Left ventricle myocardium inferior (tissue), 1 donor: ENCODE measurements at regions not wholly inside any gene's neighbourhood (a gene's known extent, or its start where the extent isn't known, plus 50 kb on each side); places are given as distances from the start of the nearest gene placed in this dataset.
A peak's percentile ranks its signal among the peaks of the same experiment; 100 is the strongest.

Source experiments
- DNase-seq: peaks from one replicate; pipeline ENCODE4 v3.0.0-alpha.2; 2020
- H3K27ac ChIP-seq: fragments of 200-600 bp; replicated peaks from 2 replicates; pipeline ENCODE4 v1.8.0; 2021
- H3K27me3 ChIP-seq: fragments of 200-600 bp; 2 replicates; pipeline ENCODE4 v1.8.0; 2021; ENCODE audit warnings: low read depth
- H3K36me3 ChIP-seq: fragments of 200-600 bp; 2 replicates; pipeline ENCODE4 v1.8.0; 2021
- H3K4me1 ChIP-seq: fragments of 200-600 bp; 2 replicates; pipeline ENCODE4 v1.8.0; 2021
- H3K4me3 ChIP-seq: fragments of 200-600 bp; 2 replicates; pipeline ENCODE4 v1.8.0; 2021; ENCODE audit warnings: mild to moderate bottlenecking, moderate library complexity
- H3K9me3 ChIP-seq: fragments of 200-600 bp; replicated peaks from 2 replicates; pipeline ENCODE4 v1.8.0; 2021
- CTCF ChIP-seq: fragments of 200-600 bp; IDR thresholded peaks from 2 replicates; pipeline ENCODE4 v1.8.0; 2021; ENCODE audit warnings: antibody characterized with exemption, mild to moderate bottlenecking, borderline replicate concordance
- intact Hi-C: fragments of 100-400 bp; cut with micrococcal nuclease; formaldehyde crosslinking; loops from one replicate; pipeline ENCODE4 v1.11.0; 2022
- donor health status: DM: no; HTN: yes; CAD: no; lungs with severe emphysema.

GRCh38 chr20:16124491-16124890 lies 448.8 kb downstream of the KIF16B start:
- Histone ChIP-seq H3K36me3 (no peaks in the 10 kb centered on the region), H3K9me3 (peaks cover 9% of the 10 kb centered on the region), H3K4me1 (peaks cover 20% of the 10 kb centered on the region), H3K27me3 (peaks cover 3% of the 10 kb centered on the region), H3K27ac (no peak overlapping the region), H3K4me3 (no peak overlapping the region)
- TF ChIP-seq CTCF, result no peak
- intact Hi-C loops, result no loop called here
- DNase-seq, result no peak

GRCh38 chr20:16123623-16124022 lies 449.6 kb downstream of the KIF16B start:
- peaks cover 3% of the 10 kb centered on the region for H3K27me3 ChIP-seq
- H3K27ac ChIP-seq, result no peak overlapping the region
- peaks cover 7% of the 10 kb centered on the region for H3K9me3 ChIP-seq
- peaks cover 14% of the 10 kb centered on the region for H3K4me1 ChIP-seq
- no peaks in the 10 kb centered on the region for H3K36me3 ChIP-seq
- no peak for DNase-seq
- no peak overlapping the region for H3K4me3 ChIP-seq
- intact Hi-C loops, result no loop called here
- TF ChIP-seq CTCF, result no peak

GRCh38 chr20:16119909-16120308 lies 453.3 kb downstream of the KIF16B start:
- peaks cover 3% of the 10 kb centered on the region for H3K27me3 ChIP-seq
- peaks cover 13% of the 10 kb centered on the region for H3K9me3 ChIP-seq
- H3K4me1 ChIP-seq, result peaks cover 18% of the 10 kb centered on the region
- no peak for TF ChIP-seq CTCF
- DNase-seq, result no peak
- no peak overlapping the region for H3K4me3 ChIP-seq
- intact Hi-C loops, result no loop called here
- H3K27ac ChIP-seq, result no peak overlapping the region
- H3K36me3 ChIP-seq, result no peaks in the 10 kb centered on the region

- H3K9me3 ChIP-seq, result peaks cover 13% of the 10 kb centered on the region
- no peak for TF ChIP-seq CTCF
- peak; percentile 39 for DNase-seq
- no peaks in the 10 kb centered on the region for H3K36me3 ChIP-seq
- peaks cover 16% of the 10 kb centered on the region for H3K4me1 ChIP-seq
- no peak overlapping the region for H3K4me3 ChIP-seq
- no peaks in the 10 kb centered on the region for H3K27me3 ChIP-seq
- intact Hi-C loops, result no loop called here
- H3K27ac ChIP-seq, result no peak overlapping the region
These were observed 457.2 kb downstream of the KIF16B start for GRCh38 chr20:16115911-16116552.

GRCh38 chr20:16113736-16114135 lies 459.5 kb downstream of the KIF16B start:
- Histone ChIP-seq H3K4me3 (no peak overlapping the region), H3K36me3 (no peaks in the 10 kb centered on the region), H3K27me3 (no peaks in the 10 kb centered on the region), H3K9me3 (peaks cover 13% of the 10 kb centered on the region), H3K4me1 (peaks cover 16% of the 10 kb centered on the region), H3K27ac (no peak overlapping the region)
- no peak for TF ChIP-seq CTCF
- DNase-seq, result no peak
- intact Hi-C loops, result no loop called here
